Stimulated activated CD4-positive, alpha-beta T cell treated with anti-CD3 and anti-CD28 coated beads, Interleukin-15, amount 100 ng/mL, for 1 hour (primary cell): ENCODE measurements at regions not wholly inside any gene's neighbourhood (a gene's known extent, or its start where the extent isn't known, plus 50 kb on each side); places are given as distances from the start of the nearest gene placed in this dataset.
"Not testable (repeated sequence)": the region's sequence is repeated elsewhere in the genome, so short reads cannot be mapped to it uniquely, and the experiment has no call there.

ENCODE experiments used
- DNase-seq, 2 donors: peaks; one replicate each; pipeline ENCODE4 v3.0.0-alpha.2; 2020; ENCODE audit warnings: low read depth in 1 of 2, low spot score in 1 of 2

GRCh38 chr6:137968901-137969300, 101.8 kb downstream of the TNFAIP3 start:
- no peak for DNase-seq

DNA sequence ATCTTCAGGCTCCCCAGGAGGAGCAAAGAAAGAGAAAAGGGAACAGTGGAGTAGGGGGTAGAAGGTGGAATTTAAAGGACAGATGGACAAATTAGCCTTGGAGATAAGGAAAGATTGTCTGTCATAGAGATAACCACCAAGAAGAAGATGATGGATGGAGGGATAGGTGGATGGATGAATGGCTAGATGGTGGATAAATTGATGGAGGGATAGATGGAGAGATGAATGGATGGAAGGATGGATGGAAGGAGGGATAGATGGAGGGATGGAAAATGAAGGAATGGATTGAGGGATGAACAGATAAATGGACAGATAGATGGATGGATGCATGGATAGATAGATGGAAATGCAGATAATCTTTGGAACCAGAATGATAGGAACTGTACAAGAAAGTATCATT, 102.8 kb downstream of the TNFAIP3 start:
- DNase-seq = no peak

GRCh38 chr6:137970368-137970767, 103.3 kb downstream of the TNFAIP3 start:
- DNase-seq = no peak

- DNase-seq = no peak
Observed at GRCh38 chr6:137973201-137973600, 106.1 kb downstream of the TNFAIP3 start.

- no peak for DNase-seq
Observed at GRCh38 chr6:137975188-137975940, 108.3 kb downstream of the TNFAIP3 start.

GRCh38 chr6:137976430-137976829, 109.4 kb downstream of the TNFAIP3 start:
- DNase-seq = no peak

GRCh38 chr6:137977206-137977605, 110.1 kb downstream of the TNFAIP3 start:
- DNase-seq = no peak

DNA sequence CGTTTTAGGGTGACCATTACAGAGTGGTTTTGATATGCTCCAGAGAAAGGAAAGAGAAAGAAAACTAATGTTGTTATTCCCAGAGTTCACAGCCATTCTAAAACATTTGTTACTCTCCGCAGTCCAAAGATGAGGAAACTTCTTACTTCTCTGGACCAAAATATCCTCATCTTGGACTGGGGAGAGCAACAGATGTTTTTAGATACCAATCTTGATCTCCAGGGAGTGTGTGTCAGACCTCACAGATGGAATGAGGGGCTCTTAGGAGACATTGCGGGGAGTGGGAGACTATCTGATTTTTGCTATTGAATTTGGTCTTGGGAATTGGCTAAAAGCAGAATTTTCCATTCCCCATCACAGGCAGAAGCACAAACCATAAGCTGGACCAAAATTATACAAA, 110.8 kb downstream of the TNFAIP3 start:
- DNase-seq = no peak

GRCh38 chr6:137978252-137978896, 111.3 kb downstream of the TNFAIP3 start:
- DNase-seq = no peak

DNA sequence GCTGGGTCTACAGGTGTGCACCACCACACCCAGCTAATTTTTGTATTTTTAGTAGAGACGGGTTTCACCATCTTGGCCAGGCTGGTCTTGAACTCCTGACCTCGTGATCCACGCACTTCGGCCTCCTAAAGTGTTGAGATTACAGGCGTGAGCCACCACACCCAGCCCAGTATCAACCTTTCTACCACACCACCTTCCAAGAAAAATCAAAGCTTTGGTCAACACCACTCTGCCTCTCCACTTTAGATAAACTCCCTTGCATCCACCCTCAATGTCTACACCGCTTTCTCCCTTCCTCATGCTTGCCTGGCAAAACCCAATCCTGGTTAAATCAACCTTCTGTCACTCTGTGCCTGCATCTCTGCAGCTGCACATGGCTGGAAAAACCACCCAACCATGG, 112.2 kb downstream of the TNFAIP3 start:
- DNase-seq = not testable (repeated sequence)

DNA sequence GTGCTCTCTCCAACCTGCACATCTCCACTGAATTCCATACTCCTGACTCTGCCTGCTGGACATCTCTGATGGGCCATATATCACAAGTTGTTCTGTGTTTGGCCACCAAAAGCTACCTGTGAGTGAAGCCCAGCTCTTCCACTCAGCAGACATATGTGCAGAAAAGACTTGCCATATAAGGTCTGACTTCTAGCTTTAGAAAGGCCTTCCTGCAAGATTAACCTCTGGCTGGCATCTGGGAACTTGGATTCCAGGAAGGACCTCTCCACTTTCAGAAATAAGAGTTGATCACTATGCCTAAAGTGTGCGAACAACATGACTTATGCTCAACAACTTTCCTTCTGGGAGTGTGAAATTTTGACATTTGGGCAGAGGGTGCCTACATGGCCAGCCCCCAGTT, 113.7 kb downstream of the TNFAIP3 start:
- no peak for DNase-seq

DNA sequence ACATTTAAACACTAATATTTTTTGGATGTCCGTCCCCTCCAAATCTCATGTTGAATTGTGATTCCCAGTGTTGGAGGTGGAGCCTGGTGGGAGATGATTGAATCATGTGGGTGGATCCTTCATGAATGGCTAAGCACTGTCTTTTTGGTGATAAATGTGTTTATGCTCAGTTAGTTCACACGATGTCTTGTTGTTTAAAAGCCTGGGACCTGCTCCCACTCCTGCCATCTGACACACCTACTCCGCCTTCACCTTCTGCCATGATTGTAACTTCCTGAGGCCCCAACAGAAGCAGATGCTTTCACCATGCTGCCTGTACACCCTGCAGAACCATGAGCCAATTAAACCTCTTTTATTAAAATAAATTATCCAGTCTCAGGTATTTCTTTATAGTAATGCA, 114.7 kb downstream of the TNFAIP3 start:
- no peak for DNase-seq

DNA sequence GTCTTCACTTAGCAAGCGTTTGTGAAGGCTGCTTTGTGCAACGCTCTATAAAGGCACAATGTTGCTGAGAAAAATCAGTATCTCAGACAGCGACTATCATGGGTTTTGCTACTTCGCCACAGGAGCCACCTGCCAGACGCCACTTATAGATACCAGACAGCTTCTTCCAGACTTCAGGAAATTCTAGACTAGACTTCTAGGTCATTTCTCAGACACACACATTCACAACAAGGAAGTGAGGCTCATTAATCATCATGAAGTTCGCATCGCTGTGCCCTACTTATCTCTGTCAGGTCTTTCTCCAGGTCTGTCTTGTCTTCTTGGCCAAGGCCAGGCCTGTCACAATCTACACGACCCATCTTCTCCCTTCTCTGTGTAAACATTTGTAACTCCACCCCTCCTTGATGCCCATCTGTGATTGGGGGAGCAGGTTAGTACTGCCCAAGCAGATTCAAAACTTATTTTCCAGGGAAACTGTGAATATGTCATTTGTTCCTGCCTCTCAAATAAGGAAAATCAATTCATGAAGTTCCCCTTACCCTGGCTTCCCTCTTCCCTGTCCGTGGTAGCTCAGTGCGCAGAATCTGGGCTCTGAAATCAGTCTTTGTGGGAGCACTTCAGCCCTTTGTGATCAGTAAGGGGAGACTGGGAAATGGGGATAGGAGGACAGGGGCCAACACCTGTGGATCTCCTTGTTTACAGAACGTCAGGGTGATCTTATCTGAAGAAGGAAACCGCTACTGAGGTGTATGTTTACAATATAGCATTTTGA, 115.5 kb downstream of the TNFAIP3 start:
- DNase-seq = no peak

DNA sequence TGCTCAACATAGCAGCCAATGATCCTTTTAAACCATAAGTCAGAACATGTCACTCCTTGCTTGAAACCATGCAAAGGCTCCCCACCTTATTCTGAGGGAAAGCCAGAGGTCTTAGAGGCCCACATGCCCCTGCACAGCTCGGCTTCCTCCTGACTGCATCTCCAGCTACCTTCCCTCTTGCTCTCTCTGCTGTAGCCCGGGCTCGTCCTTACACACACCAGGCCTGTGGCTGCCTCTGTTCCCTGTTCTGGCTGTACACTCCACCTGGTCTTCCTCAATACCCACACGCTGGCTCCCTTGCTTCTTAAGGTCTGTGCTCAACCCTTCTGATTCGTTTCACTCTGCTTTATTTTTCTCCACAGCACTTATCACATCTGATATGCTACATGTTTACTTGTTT, 116.2 kb downstream of the TNFAIP3 start:
- DNase-seq = no peak

- no peak for DNase-seq
Observed at GRCh38 chr6:137989664-137990063, 117.6 kb downstream of the PERP start.

DNA sequence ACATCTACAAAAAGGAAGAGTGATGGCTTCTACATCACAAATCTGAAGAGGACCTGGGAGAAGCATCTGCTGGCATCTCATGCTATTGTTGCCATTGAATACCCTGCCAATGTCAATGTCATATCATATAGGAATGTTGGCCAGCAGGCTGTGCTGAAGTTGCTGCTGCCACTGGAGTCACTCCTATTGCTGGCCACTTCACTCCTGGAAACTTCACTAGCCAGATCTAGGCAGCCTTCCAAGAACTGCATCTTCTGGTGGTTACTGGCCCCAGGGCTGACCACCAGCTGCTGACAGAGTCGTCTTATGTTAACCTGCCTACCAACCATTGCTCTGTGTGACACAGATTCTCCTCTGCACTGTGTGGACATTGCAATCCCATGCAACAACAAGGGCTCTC, 111.8 kb downstream of the PERP start:
- DNase-seq = no peak

DNA sequence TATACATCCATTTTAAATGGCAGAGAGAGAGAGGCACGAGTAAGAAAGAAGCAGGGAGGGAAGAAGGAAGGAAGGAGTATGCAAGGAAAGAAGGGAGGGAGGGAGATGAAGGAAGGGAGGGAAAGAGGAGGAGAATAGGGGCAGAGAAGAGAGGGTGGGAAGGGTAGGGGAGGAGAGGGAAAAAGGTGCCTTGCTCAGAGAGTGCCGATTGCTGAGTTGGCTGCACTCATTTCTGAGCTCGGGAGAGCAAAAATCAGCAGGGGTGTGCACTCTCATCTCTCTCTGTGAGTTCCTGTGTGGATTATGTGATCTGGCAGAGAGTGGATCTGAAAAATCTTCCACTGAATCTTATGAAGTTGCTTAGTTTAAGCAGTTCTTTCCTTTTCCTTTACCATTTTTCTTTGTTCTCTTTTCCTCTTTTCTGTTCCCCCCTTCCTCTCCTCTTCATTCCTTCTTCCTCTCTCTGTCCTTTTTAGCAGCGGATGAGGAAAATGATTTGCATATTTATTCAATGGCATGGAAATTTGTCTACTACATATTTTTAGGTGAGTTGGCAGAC, 108.7 kb downstream of the PERP start:
- DNase-seq = no peak

- DNase-seq = no peak
Observed at GRCh38 chr6:137999815-138000214, 107.4 kb downstream of the PERP start.

DNA sequence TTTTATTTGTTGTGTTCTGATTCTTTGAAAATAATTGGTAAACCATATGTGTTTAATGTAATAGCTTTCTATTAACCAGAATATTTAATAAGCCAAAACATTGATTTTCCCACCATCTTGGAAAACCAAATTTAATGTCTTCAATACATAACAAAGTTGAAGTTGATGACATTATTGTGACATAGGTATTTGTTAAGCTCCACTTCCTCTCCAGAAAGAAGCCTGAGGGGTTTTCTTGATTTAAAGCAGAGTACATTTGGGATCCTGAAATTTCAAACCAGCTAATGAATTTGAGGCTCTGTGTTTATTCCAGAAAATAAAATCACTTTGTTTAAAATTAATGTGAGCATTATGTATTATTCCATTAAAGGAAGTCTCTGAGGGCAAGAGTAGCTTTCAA, 106.3 kb downstream of the PERP start:
- DNase-seq = no peak

DNA sequence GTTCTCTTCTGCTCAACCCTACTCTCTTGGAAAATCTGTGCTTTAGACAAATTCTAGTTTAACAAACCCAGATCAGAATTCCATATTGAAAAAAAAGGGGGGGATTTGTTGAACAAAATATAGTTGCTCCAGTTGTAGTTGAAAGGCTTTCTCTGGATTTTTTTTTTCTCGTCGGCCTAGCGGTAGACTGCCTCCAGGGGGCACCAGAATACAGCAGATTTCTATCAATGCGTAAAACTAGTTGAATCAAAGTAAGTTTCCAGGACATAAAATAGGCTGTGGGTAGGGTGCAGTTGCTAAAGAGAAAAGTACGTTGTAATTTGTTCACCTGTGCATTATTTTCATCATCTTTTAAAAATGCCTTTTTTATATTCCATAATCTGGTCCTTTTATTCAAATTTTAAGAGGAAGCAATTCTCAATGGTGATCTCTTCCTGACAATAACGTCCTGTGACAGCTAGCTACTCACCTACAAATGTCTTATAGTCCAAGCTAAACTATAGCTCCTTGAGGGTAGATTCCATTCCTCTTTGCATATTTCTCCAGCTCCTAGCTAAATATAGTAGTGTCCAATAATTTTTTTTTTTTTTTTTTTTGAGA, 105.4 kb downstream of the PERP start:
- peak in 1 of 2 donors; percentile 24 for DNase-seq
